Breast epithelium (tissue), 3 donors: ENCODE measurements at regions not wholly inside any gene's neighbourhood (a gene's known extent, or its start where the extent isn't known, plus 50 kb on each side); places are given as distances from the start of the nearest gene placed in this dataset.

Source experiments
- POLR2AphosphoS5 ChIP-seq, 3 donors: sonication (generic); formaldehyde crosslinking; IDR thresholded peaks; one replicate each; pipeline ENCODE4 v1.6.1; 2017; ENCODE audit warnings: antibody characterized with exemption in 3 of 3
- TF ChIP-seq, protein P1 (sequence below), 3 donors: fragments of 450-650 bp; IDR thresholded peaks; one replicate each; pipeline ENCODE4 v1.5.1; 2016 to 2017; ENCODE audit warnings: antibody characterized with exemption in 3 of 3, mild to moderate bottlenecking in 3 of 3, moderate library complexity in 3 of 3

DNA sequence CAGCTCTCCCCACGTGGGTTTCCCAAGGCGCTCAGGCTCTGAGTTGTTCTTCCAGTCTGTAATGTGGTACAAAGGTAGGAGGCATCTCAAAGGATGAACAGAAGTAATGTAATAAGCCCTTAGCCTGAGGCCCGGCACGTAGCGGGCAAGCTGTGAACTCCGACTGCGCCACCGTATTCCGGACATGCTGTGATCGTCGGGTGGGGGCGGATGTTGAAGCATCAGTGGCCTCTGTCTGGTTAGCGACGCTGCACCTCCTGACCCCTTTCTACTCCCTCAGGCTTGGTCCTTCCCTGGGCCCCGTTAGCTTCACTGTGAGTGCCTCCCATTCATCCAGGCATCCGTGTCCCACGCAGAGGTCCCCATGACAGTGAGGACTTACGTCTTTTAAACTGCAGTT, 151.7 kb downstream of the ERMARD start:
- no peak for TF ChIP-seq POLR2AphosphoS5 (IDR thresholded peaks at IDR 0.05)
- TF ChIP-seq, protein P1, sequence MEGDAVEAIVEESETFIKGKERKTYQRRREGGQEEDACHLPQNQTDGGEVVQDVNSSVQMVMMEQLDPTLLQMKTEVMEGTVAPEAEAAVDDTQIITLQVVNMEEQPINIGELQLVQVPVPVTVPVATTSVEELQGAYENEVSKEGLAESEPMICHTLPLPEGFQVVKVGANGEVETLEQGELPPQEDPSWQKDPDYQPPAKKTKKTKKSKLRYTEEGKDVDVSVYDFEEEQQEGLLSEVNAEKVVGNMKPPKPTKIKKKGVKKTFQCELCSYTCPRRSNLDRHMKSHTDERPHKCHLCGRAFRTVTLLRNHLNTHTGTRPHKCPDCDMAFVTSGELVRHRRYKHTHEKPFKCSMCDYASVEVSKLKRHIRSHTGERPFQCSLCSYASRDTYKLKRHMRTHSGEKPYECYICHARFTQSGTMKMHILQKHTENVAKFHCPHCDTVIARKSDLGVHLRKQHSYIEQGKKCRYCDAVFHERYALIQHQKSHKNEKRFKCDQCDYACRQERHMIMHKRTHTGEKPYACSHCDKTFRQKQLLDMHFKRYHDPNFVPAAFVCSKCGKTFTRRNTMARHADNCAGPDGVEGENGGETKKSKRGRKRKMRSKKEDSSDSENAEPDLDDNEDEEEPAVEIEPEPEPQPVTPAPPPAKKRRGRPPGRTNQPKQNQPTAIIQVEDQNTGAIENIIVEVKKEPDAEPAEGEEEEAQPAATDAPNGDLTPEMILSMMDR (IDR thresholded peaks at IDR 0.05): no peak
